Caco-2 (cell line): ENCODE measurements at regions not wholly inside any gene's neighbourhood (a gene's known extent, or its start where the extent isn't known, plus 50 kb on each side); places are given as distances from the start of the nearest gene placed in this dataset.

Experiments used
- BruUV-seq: library from RNA; stranded (reverse); fragments of 400-500 nt; replicated peaks from 2 replicates; lab custom pipeline; 2021; lab: Mats Ljungman, UMichigan
- CTCF ChIA-PET: fragments of 300-600 bp; sonication (Branson Sonifier 250); formaldehyde crosslinking; loops from one replicate; lab custom pipeline; 2022; ENCODE audit warnings: antibody characterized with exemption; lab: Charles Lee
- POLR2A ChIA-PET: fragments of 300-600 bp; sonication (Branson Sonifier 250); formaldehyde crosslinking; loops from one replicate; lab custom pipeline; 2022; ENCODE audit warnings: antibody characterized with exemption; lab: Charles Lee
- DNase-seq, 2 experiments: peaks; one replicate each; pipeline versions ENCODE4 v3.0.0 to v3.0.0-alpha.2; 2020 to 2022
- H3K27me3 ChIP-seq: replicated peaks from 2 replicates; pipeline ENCODE4 v1.6.0; 2011; ENCODE audit warnings: low read length; ENCODE audit not compliant: control insufficient read depth, insufficient read depth
- H3K36me3 ChIP-seq: 2 replicates; pipeline ENCODE4 v1.5.1; 2011; ENCODE audit warnings: low read length; ENCODE audit not compliant: control insufficient read depth, insufficient read depth
- H3K4me1 ChIP-seq: fragments of 250-450 bp; sonication (Bioruptor Pico); 2 replicates; pipeline ENCODE4 v1.5.1; 2020; ENCODE audit warnings: mild to moderate bottlenecking
- H3K4me3 ChIP-seq: 2 replicates; pipeline ENCODE4 v1.5.1; 2011; ENCODE audit warnings: low read depth, mild to moderate bottlenecking, control low read depth, low read length
- H3K9me3 ChIP-seq: fragments of 250-450 bp; sonication (Bioruptor Pico); 2 replicates; pipeline ENCODE4 v1.5.1; 2020; ENCODE audit warnings: mild to moderate bottlenecking, moderate library complexity
- H3K27ac Mint-ChIP-seq: one replicate; pipeline ENCODE4 v1.8.0; 2022; ENCODE audit warnings: mixed read lengths; ENCODE audit not compliant: unreplicated experiment
- H3K27me3 Mint-ChIP-seq: one replicate; pipeline ENCODE4 v1.8.0; 2022; ENCODE audit warnings: mixed read lengths; ENCODE audit not compliant: insufficient read depth, unreplicated experiment
- H3K36me3 Mint-ChIP-seq: one replicate; pipeline ENCODE4 v1.8.0; 2022; ENCODE audit warnings: mild to moderate bottlenecking, mixed read lengths; ENCODE audit not compliant: insufficient read depth, unreplicated experiment
- H3K4me1 Mint-ChIP-seq: one replicate; pipeline ENCODE4 v1.8.0; 2022; ENCODE audit warnings: low read depth, mixed read lengths; ENCODE audit not compliant: unreplicated experiment
- H3K4me3 Mint-ChIP-seq: one replicate; pipeline ENCODE4 v1.8.0; 2022; ENCODE audit warnings: mild to moderate bottlenecking, moderate library complexity, mixed read lengths; ENCODE audit not compliant: unreplicated experiment
- H3K9me3 Mint-ChIP-seq: one replicate; pipeline ENCODE4 v1.8.0; 2022; ENCODE audit warnings: mixed read lengths; ENCODE audit not compliant: unreplicated experiment
- intact Hi-C: fragments of 100-400 bp; cut with micrococcal nuclease; formaldehyde crosslinking; loops from one replicate; pipeline ENCODE4 v1.10.0; 2022; ENCODE audit not compliant: unreplicated experiment
- TF ChIP-seq, protein P1 (sequence below), 2 experiments: fragments of 200-600 bp in 1 of 2; IDR thresholded peaks; 1 replicate in 1 of 2; 2 replicates in 1 of 2; pipeline versions ENCODE4 v1.5.1 to v1.8.0; 2011 to 2022; ENCODE audit warnings: antibody characterized with exemption in 1 of 2, control low read depth in 1 of 2, inconsistent platforms in 1 of 2, low read depth in 1 of 2, low read length in 1 of 2, mild to moderate bottlenecking in 1 of 2, moderate library complexity in 1 of 2; ENCODE audit not compliant: insufficient read depth in 1 of 2, severe bottlenecking in 1 of 2, unreplicated experiment in 1 of 2

- H3K36me3 ChIP-seq = no peaks in the 10 kb centered on the region
- no peak overlapping the region for H3K4me3 ChIP-seq
- CTCF ChIA-PET = no interaction called here
- no peaks in the 10 kb centered on the region for H3K9me3 ChIP-seq
- H3K9me3 Mint-ChIP-seq = no peaks in the 10 kb centered on the region
- peaks cover 11% of the 10 kb centered on the region for H3K4me1 Mint-ChIP-seq
- TF ChIP-seq, protein P1, sequence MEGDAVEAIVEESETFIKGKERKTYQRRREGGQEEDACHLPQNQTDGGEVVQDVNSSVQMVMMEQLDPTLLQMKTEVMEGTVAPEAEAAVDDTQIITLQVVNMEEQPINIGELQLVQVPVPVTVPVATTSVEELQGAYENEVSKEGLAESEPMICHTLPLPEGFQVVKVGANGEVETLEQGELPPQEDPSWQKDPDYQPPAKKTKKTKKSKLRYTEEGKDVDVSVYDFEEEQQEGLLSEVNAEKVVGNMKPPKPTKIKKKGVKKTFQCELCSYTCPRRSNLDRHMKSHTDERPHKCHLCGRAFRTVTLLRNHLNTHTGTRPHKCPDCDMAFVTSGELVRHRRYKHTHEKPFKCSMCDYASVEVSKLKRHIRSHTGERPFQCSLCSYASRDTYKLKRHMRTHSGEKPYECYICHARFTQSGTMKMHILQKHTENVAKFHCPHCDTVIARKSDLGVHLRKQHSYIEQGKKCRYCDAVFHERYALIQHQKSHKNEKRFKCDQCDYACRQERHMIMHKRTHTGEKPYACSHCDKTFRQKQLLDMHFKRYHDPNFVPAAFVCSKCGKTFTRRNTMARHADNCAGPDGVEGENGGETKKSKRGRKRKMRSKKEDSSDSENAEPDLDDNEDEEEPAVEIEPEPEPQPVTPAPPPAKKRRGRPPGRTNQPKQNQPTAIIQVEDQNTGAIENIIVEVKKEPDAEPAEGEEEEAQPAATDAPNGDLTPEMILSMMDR (IDR thresholded peaks at IDR 0.05; ENCODE audit: insufficient read depth in 1 of 2, low read depth in 1 of 2, low read length in 1 of 2, severe bottlenecking in 1 of 2, unreplicated experiment in 1 of 2) = no peak
- H3K27me3 Mint-ChIP-seq = peaks cover 23% of the 10 kb centered on the region
- H3K27ac Mint-ChIP-seq = no peak overlapping the region
- no peaks in the 10 kb centered on the region for H3K36me3 Mint-ChIP-seq
- no peak for DNase-seq
- intact Hi-C loops = no loop called here
- no peaks in the 10 kb centered on the region; the same call in 1 of the 2 replicates for H3K27me3 ChIP-seq
- POLR2A ChIA-PET = no interaction called here
- BruUV-seq = no TSS peak
- H3K4me3 Mint-ChIP-seq = no peak overlapping the region
- H3K4me1 ChIP-seq = 0 out of 2 replicates have a peak, but pooled peaks cover 6% of the 10 kb centered on the region
Observed at GRCh38 chr5:133818869-133819600, 149.4 kb downstream of the C5orf15 start.

DNA sequence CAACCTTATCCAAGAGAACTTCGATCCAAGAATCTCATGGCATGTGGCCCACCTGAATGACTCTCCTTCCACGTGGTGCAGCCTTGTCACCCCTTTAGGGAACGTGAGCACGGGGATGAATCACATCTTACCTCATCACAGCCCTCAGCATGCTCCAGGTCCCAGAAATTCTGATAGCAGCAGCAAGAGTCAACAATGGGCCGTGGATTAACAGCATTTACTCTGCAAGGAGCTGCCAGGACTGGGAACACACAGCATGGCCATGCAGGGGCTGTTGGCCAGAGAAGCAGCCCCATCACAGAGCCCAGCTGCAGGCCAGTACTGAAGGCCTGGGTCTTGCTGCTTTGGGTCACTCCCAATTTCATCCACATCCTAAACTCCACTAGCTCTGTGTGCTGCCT is 150.4 kb downstream of the C5orf15 start:
- Histone ChIP-seq H3K4me1 (0 out of 2 replicates have a peak, but pooled peaks cover 6% of the 10 kb centered on the region), H3K27me3 (no peaks in the 10 kb centered on the region; the same call in 1 of the 2 replicates), H3K9me3 (no peaks in the 10 kb centered on the region), H3K36me3 (no peaks in the 10 kb centered on the region), H3K4me3 (no peak overlapping the region)
- TF ChIP-seq, protein P1 (IDR thresholded peaks at IDR 0.05; ENCODE audit: insufficient read depth in 1 of 2, low read depth in 1 of 2, low read length in 1 of 2, severe bottlenecking in 1 of 2, unreplicated experiment in 1 of 2) = no peak
- Mint-ChIP-seq H3K36me3 (no peaks in the 10 kb centered on the region), H3K4me3 (no peak overlapping the region), H3K27me3 (peaks cover 27% of the 10 kb centered on the region), H3K27ac (no peak overlapping the region), H3K9me3 (no peaks in the 10 kb centered on the region), H3K4me1 (peaks cover 11% of the 10 kb centered on the region)
- no TSS peak for BruUV-seq
- intact Hi-C loops = no loop called here
- no peak for DNase-seq
- POLR2A ChIA-PET = no interaction called here
- CTCF ChIA-PET = interaction anchor here (0.6 kb wide), 1 partner anchor 28 kb away, joined by 3 read pairs; no protein-coding TSS in a partner anchor

DNA sequence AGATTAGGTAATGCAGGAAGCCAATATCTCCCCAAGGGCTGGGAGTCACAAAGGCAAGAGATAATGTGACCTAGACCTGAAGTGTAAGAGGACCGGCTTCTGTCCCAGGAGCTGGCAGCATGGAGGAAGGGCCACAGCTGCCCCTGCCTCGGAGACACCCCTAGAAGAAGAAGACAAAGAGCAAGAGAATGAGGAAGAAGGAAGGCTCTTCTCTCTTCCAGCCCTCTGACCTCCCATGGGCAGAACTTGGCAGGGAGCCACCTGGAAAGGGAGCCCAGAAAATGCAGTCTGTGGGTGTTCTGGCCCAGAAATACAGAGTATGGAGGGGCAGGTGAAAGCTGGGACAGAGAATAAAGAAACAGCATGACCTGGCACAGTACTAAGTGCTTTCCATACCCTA is 151.0 kb downstream of the C5orf15 start:
- Mint-ChIP-seq H3K36me3 (no peaks in the 10 kb centered on the region), H3K4me3 (no peak overlapping the region), H3K27me3 (peaks cover 27% of the 10 kb centered on the region), H3K9me3 (no peaks in the 10 kb centered on the region), H3K27ac (no peak overlapping the region), H3K4me1 (peaks cover 11% of the 10 kb centered on the region)
- ChIA-PET CTCF (interaction anchor here (0.7 kb wide), 1 partner anchor 63 kb away, joined by 3 read pairs; no protein-coding TSS in a partner anchor), POLR2A (no interaction called here)
- no peaks in the 10 kb centered on the region for H3K36me3 ChIP-seq
- DNase-seq = no peak
- no peaks in the 10 kb centered on the region for H3K9me3 ChIP-seq
- H3K27me3 ChIP-seq = no peaks in the 10 kb centered on the region; the same call in none of the 2 replicates
- H3K4me3 ChIP-seq = no peak overlapping the region
- intact Hi-C loops = no loop called here
- no TSS peak for BruUV-seq
- 0 out of 2 replicates have a peak, but pooled peaks cover 6% of the 10 kb centered on the region for H3K4me1 ChIP-seq
- TF ChIP-seq, protein P1 (IDR thresholded peaks at IDR 0.05; ENCODE audit: insufficient read depth in 1 of 2, low read depth in 1 of 2, low read length in 1 of 2, severe bottlenecking in 1 of 2, unreplicated experiment in 1 of 2) = no peak
